ENCODE measurements at regions not wholly inside any gene's neighbourhood (a gene's known extent, or its start where the extent isn't known, plus 50 kb on each side); places are given as distances from the start of the nearest gene placed in this dataset.
"Not testable (repeated sequence)": the region's sequence is repeated elsewhere in the genome, so short reads cannot be mapped to it uniquely, and the experiment has no call there.

DNA sequence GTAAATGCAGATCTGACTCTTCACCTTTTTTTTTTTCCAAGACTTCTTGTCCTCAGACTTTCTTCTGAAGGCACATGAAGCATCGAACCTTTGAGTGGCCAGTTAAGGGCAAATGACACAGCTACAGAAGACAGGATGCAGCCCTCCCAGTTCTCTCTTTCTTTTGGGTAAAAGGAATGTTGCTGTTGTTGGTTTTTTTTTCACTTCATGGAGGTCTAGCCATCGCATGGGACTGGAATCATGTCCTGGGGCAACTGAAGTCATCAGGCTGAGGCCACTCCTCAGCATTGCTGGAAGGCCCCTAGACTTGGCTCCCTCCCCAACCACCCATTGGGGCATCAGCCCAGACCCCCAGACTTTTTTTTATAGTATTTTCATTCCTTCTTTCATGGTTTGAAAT, 896.5 kb downstream of the SORCS1 start:
- no peak for DNase-seq (ENCODE audit: low read depth, low spot score)
- in situ Hi-C loops (cut with HindIII; ENCODE audit: low pct_unique_long_range_greater_than_20kb, low sequenced_read_pairs): no loop called here

- DNase-seq (ENCODE audit: low read depth, low spot score): no peak
- in situ Hi-C loops (cut with HindIII; ENCODE audit: low pct_unique_long_range_greater_than_20kb, low sequenced_read_pairs): no loop called here
Observed at GRCh38 chr10:106267591-106267990, 896.9 kb downstream of the SORCS1 start.

DNA sequence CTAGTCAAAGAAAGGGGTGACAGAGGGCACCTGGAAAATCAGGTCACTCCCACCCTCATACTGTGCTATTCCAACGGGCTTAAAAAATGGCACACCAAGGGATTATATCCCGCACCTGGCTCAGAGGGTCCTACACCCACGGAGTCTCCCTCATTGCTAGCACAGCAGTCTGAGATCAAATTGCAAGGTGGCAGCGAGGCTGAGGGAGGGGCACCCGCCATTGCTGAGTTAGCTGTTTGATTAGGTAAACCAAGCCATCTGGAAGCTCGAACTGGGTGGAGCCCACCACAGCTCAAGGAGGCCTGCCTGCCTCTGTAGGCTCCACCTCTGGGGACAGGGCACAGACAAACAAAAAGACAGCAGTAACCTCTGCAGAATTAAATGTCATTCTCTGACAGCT, 907.1 kb downstream of the SORCS1 start:
- DNase-seq (ENCODE audit: low read depth, low spot score); in situ Hi-C loops (cut with HindIII; ENCODE audit: low pct_unique_long_range_greater_than_20kb, low sequenced_read_pairs): not testable (repeated sequence)

DNA sequence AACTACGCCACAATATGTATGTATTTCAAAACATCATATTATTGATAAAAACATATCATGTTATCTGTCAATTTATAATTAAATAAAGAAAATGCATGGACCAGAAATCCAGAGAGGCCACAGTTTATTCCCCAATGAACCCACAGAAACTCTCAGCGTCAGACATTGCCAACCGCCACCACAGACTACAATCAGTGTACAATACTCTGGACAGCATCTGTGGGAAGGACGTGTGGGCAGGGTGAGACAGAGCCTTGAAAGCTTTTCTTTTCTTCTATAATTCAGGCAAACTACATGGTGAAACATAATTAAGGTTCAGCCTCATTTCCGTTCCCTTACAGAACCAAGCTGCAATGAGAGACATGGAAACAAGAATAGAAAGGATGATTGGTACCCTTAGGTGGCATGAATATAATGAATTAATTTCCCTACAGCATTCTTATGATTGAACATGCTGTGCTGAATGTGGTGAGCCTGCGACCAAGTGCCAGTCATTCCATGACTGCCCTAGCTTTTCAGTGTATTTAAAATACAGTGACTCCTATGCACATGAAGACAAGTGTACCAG, 909.3 kb downstream of the SORCS1 start:
- DNase-seq (ENCODE audit: low read depth, low spot score): no peak
- in situ Hi-C loops (cut with HindIII; ENCODE audit: low pct_unique_long_range_greater_than_20kb, low sequenced_read_pairs): no loop called here

DNA sequence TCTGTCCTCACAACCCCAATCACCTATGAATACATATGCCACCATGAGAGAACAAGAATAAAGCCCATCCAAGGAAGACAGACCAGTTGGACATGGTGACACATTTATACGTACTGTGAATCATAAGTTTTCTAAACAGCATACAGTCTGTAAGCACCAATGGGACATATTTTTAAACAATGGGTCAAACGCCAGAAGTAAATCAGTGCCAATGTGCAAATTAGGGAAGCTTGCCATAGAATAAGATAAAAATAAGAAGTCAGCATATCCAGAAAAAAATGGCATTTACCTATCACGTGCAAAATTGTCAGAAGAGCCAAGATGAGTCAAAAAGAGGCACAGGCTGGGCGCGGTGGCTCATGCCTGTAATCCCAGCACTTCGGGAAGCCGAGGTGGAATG, 910.4 kb downstream of the SORCS1 start:
- in situ Hi-C loops (cut with HindIII; ENCODE audit: low pct_unique_long_range_greater_than_20kb, low sequenced_read_pairs): no loop called here
- no peak for DNase-seq (ENCODE audit: low read depth, low spot score)

GRCh38 chr10:106252541-106252940, 912.0 kb downstream of the SORCS1 start:
- DNase-seq (ENCODE audit: low read depth, low spot score): no peak
- in situ Hi-C loops (cut with HindIII; ENCODE audit: low pct_unique_long_range_greater_than_20kb, low sequenced_read_pairs): no loop called here

- DNase-seq (ENCODE audit: low read depth, low spot score): no peak
- in situ Hi-C loops (cut with HindIII; ENCODE audit: low pct_unique_long_range_greater_than_20kb, low sequenced_read_pairs): no loop called here
Observed at GRCh38 chr10:106251573-106251972, 912.9 kb downstream of the SORCS1 start.

DNA sequence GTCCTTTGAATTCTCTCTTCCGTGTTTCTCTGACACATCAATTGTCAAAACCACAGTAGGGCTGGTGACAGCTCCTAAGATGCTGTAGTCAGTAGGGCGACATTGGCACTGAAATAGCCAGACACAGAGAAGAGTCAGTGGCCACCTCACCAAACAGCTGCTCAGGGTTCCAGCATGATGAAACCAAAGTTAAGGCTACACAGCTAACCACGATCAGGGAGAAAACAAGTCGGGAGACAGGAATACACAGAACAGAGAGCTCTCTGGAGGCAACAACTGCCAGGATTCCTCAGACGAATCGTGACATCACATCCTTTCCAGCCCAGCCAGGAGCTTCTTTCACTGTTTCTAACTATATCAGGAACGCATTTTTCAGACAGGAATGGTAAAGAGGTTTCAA, 922.2 kb downstream of the SORCS1 start:
- peak; percentile 4 for DNase-seq (ENCODE audit: low read depth, low spot score)
- in situ Hi-C loops (cut with HindIII; ENCODE audit: low pct_unique_long_range_greater_than_20kb, low sequenced_read_pairs): no loop called here

GRCh38 chr10:106226828-106227227, 937.7 kb downstream of the SORCS1 start:
- no peak for DNase-seq (ENCODE audit: low read depth, low spot score)
- in situ Hi-C loops (cut with HindIII; ENCODE audit: low pct_unique_long_range_greater_than_20kb, low sequenced_read_pairs): no loop called here

DNA sequence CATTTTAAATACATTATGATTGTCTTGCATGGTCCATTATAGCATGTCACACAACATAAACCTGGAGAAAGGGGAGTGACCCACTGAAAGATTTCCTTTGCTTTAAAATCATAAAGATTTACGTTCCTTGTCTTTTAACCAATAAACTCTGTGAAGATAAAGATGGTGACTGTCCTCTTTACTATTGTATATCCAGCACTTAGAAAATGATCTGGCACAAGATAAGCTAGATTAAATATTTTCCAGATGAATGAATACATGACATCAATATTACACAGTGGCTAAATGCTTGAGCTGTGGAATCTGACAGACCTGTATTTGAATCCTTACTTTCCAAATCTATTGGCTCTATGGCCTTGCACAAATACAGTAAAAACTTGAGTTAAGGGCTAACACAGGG, 938.4 kb downstream of the SORCS1 start:
- no peak for DNase-seq (ENCODE audit: low read depth, low spot score)
- in situ Hi-C loops (cut with HindIII; ENCODE audit: low pct_unique_long_range_greater_than_20kb, low sequenced_read_pairs): no loop called here

GRCh38 chr10:106224676-106225075, 939.8 kb downstream of the SORCS1 start:
- in situ Hi-C loops (cut with HindIII; ENCODE audit: low pct_unique_long_range_greater_than_20kb, low sequenced_read_pairs): no loop called here
- DNase-seq (ENCODE audit: low read depth, low spot score): no peak

GRCh38 chr10:106217627-106218026, 946.9 kb downstream of the SORCS1 start:
- in situ Hi-C loops (cut with HindIII; ENCODE audit: low pct_unique_long_range_greater_than_20kb, low sequenced_read_pairs): no loop called here

DNA sequence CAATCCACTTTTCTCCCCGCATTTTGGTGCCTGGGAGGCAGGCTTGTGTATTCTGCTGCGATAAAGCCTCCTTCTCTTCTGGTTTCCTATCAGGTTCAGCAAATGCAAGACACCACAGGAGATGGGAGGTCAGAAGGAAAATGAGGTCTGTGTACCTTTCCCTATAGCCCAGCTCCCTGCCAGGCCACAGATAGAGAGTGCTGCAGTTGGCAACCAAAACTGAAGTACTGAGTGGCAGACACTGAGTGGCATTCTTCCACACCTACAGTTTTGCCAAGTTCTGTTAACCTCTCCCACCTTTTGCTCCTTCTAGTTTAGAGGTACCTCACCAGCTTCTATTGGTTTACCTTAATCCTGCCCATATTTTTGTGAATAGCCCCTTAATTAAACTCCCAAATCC, 948.4 kb downstream of the SORCS1 start:
- DNase-seq (ENCODE audit: low read depth, low spot score): no peak
- in situ Hi-C loops (cut with HindIII; ENCODE audit: low pct_unique_long_range_greater_than_20kb, low sequenced_read_pairs): no loop called here

More at GRCh38 chr10:106217627-106218026, 946.9 kb downstream of the SORCS1 start:
- DNase-seq (ENCODE audit: low read depth, low spot score): no peak

DNA sequence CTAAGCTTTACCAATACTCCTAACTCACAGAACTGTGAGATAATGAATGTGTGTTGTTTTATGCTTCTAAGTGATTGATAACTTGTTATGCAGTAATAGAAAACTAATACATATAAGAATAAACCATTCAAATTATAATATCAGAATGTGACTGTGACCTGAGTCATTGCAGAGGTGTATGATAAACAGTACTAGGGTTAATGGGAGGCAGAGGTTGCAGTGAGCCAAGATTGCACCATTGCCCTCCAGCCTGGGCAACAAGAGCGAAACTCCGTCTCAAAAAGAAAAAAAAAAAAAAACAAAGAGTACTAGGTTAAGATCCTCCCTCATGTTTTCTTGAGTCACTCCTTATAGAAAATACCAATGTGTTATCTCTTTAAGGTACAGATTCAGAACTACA, 950.3 kb downstream of the SORCS1 start:
- in situ Hi-C loops (cut with HindIII; ENCODE audit: low pct_unique_long_range_greater_than_20kb, low sequenced_read_pairs): no loop called here
- no peak for DNase-seq (ENCODE audit: low read depth, low spot score)

DNA sequence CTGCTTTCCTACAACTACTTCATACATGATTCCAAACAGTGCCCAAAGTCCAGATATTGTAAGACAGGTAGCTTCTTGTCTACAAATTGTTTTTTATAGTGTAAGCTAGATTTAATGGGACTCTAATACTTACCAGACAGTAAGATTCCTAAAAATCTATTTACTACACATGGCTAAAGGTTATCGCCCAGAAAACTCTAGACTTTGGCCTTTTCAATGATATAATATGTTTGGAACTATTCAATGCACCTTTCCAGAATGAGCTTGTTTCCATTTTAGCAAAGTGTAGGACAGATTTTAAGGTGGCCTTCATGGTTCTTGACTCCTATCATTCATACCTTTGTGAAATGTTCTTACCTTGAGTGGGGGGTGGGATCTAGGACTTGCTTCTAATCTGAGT, 951.0 kb downstream of the SORCS1 start:
- DNase-seq (ENCODE audit: low read depth, low spot score): no peak
- in situ Hi-C loops (cut with HindIII; ENCODE audit: low pct_unique_long_range_greater_than_20kb, low sequenced_read_pairs): no loop called here

DNA sequence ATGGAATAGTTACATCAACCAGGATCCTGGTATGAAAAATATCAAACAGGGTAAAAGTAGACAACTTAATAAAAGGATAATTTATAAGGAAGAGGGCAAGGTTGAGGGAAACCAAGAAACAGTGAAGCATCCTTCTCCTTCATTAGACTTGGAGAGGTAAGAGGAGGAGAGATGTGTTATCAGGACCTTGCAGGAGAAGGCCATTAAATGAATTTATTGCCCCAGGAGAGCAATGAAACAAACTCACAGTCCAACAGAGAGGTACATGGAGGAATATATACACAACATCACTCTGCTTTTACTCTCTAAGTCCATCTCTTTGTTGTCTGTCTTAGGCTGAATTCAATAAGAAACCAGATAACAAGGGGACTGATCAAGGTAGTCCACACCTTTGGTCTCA, 966.2 kb downstream of the SORCS1 start:
- DNase-seq (ENCODE audit: low read depth, low spot score): no peak
- in situ Hi-C loops (cut with HindIII; ENCODE audit: low pct_unique_long_range_greater_than_20kb, low sequenced_read_pairs): no loop called here

- in situ Hi-C loops (cut with HindIII; ENCODE audit: low pct_unique_long_range_greater_than_20kb, low sequenced_read_pairs): no loop called here
- DNase-seq (ENCODE audit: low read depth, low spot score): peak; percentile 69
Observed at GRCh38 chr10:106189292-106189691, 975.2 kb downstream of the SORCS1 start.

DNA sequence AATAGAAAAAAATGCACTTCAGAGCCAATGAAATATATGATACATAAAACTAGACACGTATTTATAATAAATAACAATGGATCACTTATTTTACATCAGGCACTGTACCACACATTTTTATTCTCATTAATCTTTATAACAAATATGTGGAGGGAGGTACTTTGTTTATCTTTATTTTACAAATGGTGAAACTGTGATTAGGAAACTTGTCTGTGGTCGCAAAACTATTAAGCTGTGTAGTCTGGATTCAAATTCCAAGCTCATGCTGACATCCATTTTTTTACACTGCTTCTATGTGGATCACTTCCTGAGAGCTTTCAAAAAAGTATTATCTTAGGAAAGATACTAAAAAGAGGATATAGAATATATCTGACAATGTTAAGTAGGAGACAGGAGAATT, 978.6 kb downstream of the SORCS1 start:
- no peak for DNase-seq (ENCODE audit: low read depth, low spot score)
- in situ Hi-C loops (cut with HindIII; ENCODE audit: low pct_unique_long_range_greater_than_20kb, low sequenced_read_pairs): no loop called here

DNA sequence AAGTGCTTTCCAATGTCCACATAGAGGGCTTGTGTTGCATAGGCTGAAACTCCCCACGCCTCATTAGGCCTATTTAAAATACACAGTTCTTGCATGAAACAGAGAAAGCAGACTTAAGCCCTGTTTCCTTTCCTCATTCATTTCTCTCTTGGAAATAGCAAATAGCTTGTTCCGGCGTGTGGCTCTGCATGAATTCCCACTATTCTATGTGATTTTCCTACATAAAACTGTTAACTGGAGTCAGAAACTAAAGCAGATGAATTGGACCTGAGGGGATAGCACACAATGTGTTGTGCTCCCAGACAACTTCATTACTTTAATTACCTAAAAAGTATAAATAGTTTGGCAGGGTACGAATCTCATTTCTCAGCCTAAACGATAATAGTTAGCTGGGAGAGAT, 981.5 kb downstream of the SORCS1 start:
- in situ Hi-C loops (cut with HindIII; ENCODE audit: low pct_unique_long_range_greater_than_20kb, low sequenced_read_pairs): no loop called here
- DNase-seq (ENCODE audit: low read depth, low spot score): no peak

DNA sequence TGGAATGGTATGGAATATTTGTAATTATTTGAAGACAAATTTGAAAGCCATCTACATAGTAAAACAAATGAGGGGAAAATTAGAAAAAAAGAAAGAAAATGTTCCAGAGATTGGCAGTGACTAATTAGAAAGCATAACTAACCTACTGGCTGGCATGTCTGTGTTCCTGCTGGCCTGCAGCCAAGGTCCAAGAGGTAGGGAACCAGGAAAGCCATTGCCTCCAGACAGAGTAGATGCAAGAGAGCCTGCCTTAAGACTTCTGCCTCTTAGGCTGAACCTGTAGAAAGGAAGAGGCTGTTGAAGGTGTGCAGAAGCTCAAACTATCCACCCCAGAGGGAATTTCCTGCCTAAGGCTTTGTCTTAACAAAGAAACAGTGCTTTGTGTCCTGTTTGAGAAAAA, 982.0 kb downstream of the SORCS1 start:
- DNase-seq (ENCODE audit: low read depth, low spot score): no peak
- in situ Hi-C loops (cut with HindIII; ENCODE audit: low pct_unique_long_range_greater_than_20kb, low sequenced_read_pairs): no loop called here
